HG03175 (cell line): ENCODE measurements at regions not wholly inside any gene's neighbourhood (a gene's known extent, or its start where the extent isn't known, plus 50 kb on each side); places are given as distances from the start of the nearest gene placed in this dataset.
"Not testable (repeated sequence)": the region's sequence is repeated elsewhere in the genome, so short reads cannot be mapped to it uniquely, and the experiment has no call there.

Experiments
- ATAC-seq: cut with Tn5 transposase; IDR thresholded peaks from one replicate; pipeline ENCODE4 v1.9.1; 2021; ENCODE audit warnings: mild to moderate bottlenecking, moderate library complexity; ENCODE audit not compliant: unreplicated experiment

DNA sequence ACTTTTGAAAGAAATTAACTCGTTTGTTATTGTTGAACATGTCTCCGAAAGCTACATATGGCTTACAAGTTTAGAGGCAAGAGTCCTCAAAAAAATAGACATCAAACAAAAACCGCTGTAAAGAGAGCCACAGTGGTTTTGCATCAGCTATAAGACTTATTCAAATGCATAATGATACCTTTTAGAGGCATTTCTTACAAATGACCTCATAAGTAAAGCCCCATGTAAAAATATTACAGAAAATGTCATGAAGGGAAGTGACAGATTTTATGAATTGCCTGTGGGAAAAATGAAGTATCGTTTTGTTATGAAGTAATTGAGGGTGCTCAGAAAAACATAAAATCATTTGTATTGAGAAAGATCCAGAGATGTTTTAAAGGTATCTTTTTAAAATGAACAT, 598.0 kb downstream of the NXPH1 start:
- no peak for ATAC-seq

DNA sequence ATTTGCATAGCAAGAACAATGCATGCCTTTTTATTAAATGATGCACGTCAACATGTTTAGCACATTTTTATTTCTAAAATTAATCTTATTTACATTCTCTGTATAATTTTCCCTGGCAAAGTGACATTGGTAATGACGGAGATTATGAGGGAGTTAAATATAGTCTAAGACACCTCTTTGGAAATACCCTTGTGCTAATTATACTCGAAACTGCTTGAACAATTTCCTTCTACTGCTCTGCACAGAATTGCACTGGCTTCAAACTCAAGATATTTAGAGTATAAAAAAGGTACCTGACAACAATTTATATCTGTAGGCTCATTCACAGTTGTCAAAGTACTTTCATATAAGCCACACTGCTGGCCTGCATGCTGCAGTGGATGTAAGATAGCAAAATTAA, 602.7 kb downstream of the NXPH1 start:
- no peak for ATAC-seq

DNA sequence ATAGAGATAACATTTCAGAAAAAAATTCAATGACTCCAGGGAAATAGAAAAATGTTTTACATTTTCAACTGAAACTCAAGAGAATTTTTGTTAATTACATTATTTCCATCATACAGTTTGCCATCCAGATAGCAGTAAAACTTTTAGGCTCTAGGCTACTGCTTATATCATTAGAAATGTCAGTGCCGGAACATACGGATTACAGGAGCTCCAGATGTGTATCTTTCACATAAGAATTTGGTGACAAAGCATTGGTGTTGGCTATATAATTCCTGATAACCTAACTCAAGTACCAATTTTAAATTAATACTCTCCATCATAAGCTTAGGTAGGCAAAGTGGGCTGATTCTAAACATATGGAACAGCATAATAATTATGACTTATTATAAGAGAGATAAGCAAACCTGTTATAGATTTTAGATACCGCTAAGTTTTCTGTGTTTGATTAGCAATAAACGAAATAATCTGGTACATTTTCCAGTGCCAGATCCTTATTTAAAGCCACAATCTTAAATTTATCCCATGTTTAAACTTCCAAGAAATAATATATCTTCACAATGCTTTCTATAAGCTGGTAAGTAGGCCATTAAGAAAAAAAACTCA, 637.9 kb downstream of the NXPH1 start:
- ATAC-seq: no peak

DNA sequence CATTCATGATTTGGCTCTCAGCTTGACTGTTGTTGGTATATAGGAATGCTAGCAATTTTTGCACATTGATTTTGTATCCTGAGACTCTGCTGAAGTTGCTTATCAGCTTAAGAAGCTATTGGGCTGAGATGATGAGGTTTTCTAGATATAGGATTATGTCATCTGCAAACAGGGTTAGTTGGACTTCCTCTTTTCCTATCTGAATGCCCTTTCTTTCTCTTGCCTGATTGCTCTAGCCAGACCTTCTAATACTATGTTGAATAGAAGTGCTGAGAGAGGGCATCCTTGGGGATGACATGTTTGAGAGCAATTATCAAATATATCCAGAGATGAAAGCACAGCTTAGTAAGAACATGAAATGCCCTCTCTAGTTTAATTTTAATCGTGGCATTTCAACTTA, 642.4 kb downstream of the NXPH1 start:
- not testable (repeated sequence) for ATAC-seq

DNA sequence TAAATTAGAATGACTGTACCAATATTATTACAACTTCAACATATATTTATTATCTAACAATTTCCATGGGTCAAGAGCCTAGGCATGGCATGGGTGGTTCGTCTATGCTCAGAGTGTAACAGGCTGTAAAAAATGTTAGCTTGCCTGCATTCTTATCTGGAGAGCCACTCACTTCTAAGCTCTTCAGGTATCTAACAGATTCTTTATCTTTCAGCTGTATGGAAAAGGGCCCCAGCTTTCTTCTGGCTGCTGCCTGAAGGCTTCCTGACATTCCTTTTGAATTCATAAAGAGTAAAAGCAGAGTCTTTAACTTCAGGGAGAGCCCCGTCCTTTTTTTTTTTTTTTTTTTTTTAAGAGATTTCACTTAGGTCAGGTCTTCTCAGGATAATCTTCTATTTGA, 648.8 kb downstream of the NXPH1 start:
- no peak for ATAC-seq

DNA sequence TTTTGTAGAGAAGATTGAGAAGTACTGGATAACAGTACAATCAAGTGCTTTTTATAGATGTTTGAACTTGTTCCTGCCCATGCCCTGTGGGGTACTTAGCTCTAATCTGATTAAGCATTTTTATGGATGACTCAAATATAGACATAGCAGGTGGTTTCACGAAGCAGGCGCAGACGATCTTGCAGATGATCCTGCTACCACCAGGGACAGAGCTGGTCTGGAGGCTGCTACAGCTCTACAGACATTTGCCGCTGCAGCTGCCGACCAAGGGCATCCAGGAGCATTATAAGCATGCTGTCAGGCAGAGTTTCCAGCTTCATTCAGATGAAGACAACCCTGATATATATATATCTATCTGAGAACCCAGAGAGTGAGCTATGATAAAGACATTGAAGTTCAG, 650.4 kb downstream of the NXPH1 start:
- no peak for ATAC-seq

DNA sequence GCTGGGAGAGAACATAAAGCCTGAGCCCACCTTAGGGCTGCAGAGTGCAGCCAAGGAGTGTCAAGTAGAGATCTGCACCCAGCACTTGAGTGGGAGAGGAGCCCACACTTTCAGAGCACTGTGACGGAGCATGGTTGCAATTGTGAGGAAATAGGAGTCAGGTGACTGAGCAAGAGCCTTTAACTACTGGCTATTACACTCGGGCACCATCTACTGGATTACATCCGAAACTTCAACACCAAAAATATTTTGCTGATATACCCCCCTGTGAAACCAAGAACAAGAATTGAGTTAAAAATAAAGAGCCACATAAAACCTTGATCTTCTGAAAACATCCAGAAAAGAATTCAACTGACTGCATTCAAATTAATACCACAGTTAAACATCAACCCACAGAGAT, 657.9 kb downstream of the NXPH1 start:
- ATAC-seq: no peak

DNA sequence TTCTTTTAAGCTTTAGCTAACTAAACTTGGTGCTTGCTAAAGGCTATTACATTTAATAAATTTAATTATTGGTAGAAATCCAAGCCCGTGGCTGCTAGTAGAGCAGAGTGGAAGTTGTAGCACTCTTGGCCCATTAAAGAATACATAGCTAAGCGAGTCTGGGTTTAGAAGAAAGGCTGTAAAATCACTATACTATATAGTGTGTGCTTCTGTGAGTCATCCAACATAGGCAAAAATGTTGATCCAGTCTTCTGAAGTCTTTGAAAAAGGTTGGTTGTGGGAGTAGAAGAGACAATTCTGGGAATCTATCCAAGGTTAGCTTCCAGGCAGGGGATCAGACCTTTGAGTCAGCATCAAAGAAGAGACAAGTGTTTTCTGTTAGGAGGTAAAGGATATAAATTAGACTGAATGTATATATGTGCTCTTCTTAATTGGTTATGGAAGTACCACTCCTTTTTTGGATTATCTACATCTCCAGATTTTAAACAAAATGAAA, 664.2 kb downstream of the NXPH1 start:
- ATAC-seq: no peak

DNA sequence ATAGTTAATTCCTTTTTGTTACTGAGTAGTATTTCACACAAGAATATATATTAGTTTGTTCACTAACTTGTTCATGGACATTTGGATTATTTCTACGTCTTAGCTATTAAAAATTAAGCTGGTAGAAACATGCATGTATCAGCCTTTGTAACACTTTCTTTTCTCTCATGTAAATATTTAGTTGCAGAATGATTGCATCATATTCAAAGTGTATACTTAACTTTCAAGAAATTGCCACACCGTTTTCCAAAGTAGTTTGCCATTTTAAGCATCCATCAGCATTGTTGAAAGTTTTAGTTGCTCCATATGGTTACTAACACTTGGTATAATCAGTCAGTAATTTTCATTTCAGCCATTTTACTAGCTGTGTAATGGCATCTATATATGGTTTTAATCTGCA, 666.9 kb downstream of the NXPH1 start:
- ATAC-seq: no peak

DNA sequence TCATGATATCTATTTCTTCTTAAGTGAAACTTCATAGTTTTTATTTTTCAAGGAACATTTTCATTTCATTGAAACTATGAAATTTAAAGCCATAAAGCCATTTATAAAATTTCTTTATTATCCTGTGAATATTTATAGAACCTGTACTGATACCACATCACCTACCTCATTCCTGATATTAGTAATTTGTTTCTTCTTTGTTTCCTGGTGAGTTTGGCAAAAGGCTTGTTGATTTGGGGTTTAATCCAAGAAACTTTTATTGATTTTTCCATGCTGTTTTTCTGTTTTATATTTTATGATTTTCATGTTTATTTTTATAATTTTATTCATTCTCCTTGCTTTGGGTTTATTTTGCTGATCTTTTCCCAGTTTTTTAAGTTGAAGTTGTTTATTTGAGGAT, 669.4 kb downstream of the NXPH1 start:
- ATAC-seq: no peak

DNA sequence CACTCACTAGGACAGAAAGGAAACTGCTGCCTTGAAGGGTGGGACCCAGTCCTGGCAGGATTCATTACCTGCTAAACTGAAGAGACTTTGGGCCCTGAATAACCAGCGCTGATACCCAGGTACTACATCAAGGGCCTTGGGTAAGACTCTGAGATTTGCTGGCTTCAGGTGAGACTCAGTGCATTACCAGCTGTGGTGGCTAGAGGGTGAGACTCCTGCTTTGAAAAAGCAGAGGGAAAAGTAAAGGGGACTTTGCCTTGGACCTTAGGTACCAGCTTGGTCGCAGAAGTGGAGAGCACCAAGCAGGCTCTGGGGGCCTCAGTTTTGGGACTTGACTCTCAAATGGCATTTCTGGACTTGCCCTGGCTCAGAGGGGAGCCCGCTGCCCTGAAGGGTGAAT, 673.3 kb downstream of the NXPH1 start:
- ATAC-seq: no peak

DNA sequence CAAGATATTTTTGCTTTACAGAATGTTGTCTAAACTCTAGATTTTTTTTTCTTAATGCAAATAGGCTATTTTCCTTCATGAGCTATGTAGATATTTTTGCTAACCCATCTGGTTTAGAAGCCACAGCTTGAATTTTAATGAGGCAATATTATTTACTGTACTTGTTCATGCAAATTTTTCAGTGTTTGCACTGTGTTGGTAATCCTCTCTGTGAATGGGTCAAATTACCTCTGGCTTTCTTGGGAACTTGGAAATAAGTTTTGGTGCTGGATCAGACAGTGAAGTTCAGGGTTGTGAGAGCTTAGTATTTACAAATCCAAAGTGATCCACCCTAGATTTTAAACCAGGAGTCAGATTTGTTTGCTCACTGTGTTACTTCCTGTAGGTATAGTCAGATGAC, 686.9 kb downstream of the NXPH1 start:
- ATAC-seq: no peak

DNA sequence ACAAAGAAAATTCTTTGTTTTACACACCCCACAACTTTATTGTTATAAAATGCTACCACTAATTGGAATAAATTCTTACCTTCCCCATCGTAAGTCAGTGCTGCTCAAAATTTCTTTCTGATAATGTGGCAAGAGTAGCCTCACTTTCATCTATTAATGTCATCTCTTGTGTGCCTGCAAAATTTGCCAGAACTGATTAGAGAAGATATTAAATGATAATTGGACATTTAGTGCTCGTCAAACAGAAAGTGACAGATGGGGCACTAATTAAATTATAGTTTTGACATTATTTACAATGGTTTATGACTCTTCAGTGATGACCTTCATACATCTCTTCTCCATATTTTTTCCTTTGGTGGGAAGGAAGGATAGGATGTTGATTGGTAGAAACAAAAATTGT, 690.9 kb downstream of the NXPH1 start:
- no peak for ATAC-seq

DNA sequence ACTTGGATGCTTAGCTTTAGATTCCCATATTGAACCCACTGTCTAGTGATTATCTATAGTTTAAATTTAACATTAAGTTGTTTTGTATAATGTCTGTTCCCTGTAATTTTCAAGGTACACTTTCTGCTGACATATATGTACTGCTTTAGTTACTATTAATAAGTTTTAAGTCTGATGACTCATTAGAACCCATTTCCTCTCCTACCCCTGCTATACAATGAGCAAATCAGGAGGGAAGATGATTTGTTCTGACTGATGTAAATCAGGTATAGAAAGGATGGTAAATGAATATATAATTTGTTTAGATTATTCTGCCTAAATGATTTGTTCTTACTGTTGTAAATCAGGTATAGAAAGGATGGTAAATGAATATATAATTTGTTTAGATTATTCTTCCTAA, 691.8 kb downstream of the NXPH1 start:
- no peak for ATAC-seq

DNA sequence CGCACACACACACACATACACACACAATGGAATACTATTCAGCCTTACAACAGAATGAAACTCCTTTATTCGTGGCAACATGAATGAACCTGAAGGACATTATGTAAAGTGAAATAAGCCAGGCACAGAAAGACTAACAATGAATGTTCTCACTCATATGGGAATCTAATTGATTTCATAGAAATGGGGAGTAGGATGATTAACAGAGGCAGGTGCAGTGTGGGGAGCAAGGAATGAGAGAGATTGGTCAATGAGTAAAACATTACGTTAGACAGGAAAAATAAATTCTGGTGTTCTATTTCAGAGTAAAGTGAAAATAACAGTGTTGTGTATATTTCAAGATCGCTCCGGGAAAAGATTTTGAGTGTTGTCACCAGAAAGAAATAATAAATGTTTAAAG, 694.5 kb downstream of the NXPH1 start:
- ATAC-seq: no peak

DNA sequence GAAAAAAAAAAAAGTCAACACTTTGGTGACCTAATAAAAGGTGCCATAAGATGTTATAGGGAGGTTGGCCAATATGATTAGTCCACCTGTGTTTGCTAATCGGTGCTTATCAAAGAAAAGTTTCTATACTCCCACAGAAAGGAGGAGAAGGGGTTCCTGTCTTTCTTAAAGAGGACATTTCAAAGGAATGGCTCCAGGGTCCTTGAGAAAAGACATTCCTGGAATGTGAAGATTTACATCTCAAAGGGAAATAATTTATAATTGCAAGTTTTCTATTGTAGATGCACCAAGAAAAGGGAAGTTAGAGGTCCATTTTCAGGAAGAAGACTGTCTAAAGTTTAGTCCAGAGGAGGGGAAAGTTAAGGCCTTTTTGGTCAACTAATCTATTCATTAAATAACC, 715.3 kb downstream of the NXPH1 start:
- no peak for ATAC-seq

DNA sequence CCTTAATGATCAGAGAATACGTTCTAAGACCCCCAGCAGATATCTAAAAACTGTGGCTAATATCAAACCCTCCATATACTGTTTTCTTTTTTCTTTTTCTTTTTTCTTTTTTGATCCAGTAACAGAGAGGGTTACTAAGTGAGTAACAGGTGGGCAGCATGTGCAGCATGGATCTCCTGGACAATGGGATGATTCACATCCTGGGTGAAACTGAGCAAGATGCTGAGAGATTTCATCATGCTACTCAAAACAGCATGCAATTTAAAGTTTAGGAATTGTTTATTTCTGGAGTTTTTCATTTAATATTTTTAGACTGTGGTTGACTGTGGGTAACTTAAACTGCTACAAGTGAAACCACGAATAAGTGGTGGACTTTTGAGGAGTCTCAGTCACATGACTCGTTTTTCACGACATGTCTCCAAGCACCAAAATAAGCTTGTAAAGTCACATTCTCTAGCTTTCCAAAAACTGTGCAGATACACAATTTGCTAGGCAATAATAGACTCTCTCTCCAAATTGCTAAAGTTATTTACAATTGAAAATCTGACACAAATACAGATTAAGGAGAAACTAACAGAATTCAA, 716.2 kb downstream of the NXPH1 start:
- no peak for ATAC-seq

DNA sequence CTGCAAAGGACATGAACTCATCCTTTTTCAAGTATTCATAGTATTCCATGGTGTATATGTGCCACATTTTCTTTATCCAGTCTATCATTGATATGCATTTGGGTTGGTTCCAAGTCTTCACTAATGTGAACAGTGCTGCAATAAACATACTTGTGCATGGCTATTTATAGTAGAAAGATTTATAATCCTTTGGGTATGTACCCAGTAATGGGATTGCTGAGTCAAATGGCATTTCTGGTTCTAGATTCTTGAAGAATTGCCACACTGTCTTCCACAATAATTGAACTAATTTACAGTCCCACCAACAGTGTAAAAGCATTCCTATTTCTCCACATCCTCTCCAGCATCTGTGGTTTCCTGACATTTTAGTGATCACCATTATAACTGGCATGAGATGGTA, 730.3 kb downstream of the NXPH1 start:
- ATAC-seq: not testable (repeated sequence)

DNA sequence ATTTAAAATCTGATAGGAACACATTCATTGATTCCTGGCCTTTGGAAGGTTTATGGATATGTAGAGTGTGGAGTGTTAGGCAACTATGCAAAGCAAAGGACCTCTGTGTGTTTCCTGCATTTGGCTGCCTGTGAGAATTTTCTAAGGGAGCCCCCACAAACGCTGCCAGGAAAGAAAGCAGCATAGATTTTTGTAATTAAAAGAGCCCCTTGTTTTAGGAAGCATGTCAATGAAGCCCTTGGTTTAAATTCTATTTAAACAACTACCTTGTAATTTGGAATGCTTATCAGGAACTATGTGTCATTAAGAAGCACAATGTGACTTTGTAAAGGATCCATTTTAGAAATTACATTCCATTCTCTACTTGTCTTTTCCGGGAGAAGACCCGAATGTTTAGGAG, 742.5 kb downstream of the NXPH1 start:
- no peak for ATAC-seq

DNA sequence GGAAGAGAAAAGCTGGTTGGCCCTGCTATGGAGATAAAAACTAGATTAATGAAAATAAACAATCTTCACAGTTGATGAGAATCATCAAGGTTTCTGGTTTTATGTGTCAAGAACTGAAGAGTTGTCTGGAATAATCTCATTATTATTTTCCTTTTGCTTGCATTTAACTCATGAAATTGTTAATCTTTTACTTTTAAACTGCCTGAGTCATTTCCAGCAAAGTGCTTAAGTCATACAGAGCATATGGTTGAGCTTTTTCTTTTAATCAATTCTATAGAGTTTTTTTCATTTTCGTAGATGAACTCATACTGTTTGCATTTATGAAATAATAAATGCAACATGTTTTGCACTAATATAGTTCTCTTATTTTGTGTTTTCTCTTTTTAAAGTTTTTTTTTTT, 747.9 kb downstream of the NXPH1 start:
- ATAC-seq: no peak

DNA sequence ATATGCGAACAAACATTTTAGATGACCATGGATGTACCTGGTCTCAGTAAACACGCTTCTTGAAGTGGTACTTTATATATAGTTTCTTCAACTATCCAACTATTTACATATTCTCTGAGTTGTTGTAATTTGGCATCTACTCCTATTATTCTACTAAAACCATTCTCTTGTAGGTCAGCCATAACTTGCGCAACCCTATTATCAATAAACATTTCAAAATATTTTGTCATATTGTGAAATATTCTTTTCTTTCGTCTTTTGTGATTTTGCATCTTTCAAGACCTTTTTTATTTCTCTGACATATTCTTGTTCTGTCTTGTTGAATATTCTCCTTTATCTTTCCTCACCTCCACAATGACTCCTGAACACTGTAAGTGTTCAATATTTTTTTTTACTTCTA, 753.3 kb downstream of the NXPH1 start:
- no peak for ATAC-seq

DNA sequence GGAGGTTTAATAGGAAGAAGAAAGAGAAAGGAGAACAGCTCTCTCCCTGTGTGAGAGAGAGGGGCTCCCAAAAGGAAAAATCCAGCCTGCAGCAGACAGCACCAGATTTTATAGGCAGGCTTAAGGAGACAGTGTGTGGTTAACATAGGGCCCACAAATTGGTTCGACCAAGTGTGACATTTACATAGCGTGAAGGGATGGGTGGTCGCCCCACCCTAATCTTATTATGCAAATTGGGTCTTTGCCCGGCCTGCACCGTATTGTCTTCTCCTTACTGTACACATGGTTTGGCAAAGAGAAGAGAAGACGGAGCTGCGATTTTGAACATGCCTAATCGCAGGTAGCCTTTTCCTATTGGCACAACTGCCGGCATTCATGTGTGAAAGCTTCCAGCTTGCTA, 756.3 kb downstream of the NXPH1 start:
- no peak for ATAC-seq

DNA sequence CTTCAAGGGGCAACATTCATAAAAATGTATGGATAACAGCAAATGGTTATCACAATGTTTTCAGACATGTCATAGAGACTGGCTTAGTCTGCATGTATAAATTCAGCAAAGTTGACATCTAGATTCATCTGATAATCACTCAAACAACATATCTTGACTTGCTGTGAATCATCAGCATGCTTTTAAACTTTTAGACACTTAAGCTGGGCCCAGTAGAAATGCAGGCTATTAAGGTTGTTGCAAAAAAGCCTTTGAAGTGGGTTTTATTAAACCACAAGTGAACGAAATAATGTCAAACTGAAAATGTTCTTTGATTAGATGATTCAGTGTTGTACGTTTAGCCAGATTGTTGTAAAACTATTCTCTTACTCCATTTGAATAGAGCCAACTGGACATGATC, 759.6 kb downstream of the NXPH1 start:
- no peak for ATAC-seq
